K562 (cell line): ENCODE measurements at regions not wholly inside any gene's neighbourhood (a gene's known extent, or its start where the extent isn't known, plus 50 kb on each side); places are given as distances from the start of the nearest gene placed in this dataset.

Experiments used
- ATAC-seq: fragments of 200-7000 bp; cut with Tn5 transposase; 3 replicates; pipeline ENCODE4 v1.9.1; 2020; ENCODE audit warnings: moderate library complexity
- BruUV-seq: library from RNA; stranded (reverse); fragments of 400-500 nt; replicated peaks from 2 replicates; lab custom pipeline; 2021; lab: Mats Ljungman, UMichigan
- CTCF ChIA-PET: fragments of 300-600 bp; formaldehyde crosslinking; extraction: SDS; loops from one replicate; lab custom pipeline; 2021; ENCODE audit warnings: low intra/inter-chr PET ratio; lab: Yijun Ruan, JAX
- POLR2A ChIA-PET: fragments of 300-600, 350-650 bp; sonication (Branson Sonifier 250); formaldehyde crosslinking; extraction: SDS; loops from one replicate; lab custom pipeline; 2021; ENCODE audit warnings: antibody characterized with exemption, inconsistent platforms; lab: Yijun Ruan, JAX
- DNase-seq, 4 experiments: peaks; one replicate each; pipeline versions ENCODE4 v3.0.0 to v3.0.0-alpha.2; 2011 to 2018; ENCODE audit warnings: low spot score in 3 of 4, mixed read lengths in 3 of 4; ENCODE audit errors: extremely low read depth in 1 of 4
- FAIRE-seq: peaks from 2 replicates; lab custom pipeline; 2011; peaks lifted over from hg19 to GRCh38; lab: Jason Lieb, UNC
- H2AFZ ChIP-seq: 2 replicates; pipeline ENCODE4 v1.6.0; 2011; ENCODE audit warnings: low read depth, low read length, control low read depth, inconsistent platforms
- H3K27ac ChIP-seq: fragments of 200-600 bp; 3 replicates; pipeline ENCODE4 v1.8.0; 2011; ENCODE audit warnings: low read depth, mild to moderate bottlenecking, control low read depth, inconsistent platforms, low read length, moderate library complexity, mixed read lengths; ENCODE audit errors: extremely low read depth
- H3K27me3 ChIP-seq, 2 experiments: fragments of 300-600 bp in 1 of 2; 2 replicates in 1 of 2; 3 replicates in 1 of 2; pipeline versions ENCODE4 v1.6.0 to v1.8.0; 2011; ENCODE audit warnings: inconsistent platforms in 2 of 2, low read length in 2 of 2, mild to moderate bottlenecking in 1 of 2, mixed read lengths in 1 of 2, moderate library complexity in 1 of 2; ENCODE audit not compliant: control insufficient read depth in 2 of 2, insufficient read depth in 2 of 2
- H3K36me3 ChIP-seq: fragments of 300-600 bp; 3 replicates; pipeline ENCODE4 v1.8.0; 2011; ENCODE audit warnings: mild to moderate bottlenecking, low read length, inconsistent platforms; ENCODE audit not compliant: control insufficient read depth, insufficient read depth
- H3K4me1 ChIP-seq, 2 experiments: fragments of 200-600 bp in 1 of 2; replicated peaks in 1 of 2; 2 replicates in 1 of 2; 3 replicates in 1 of 2; pipeline versions ENCODE4 v1.5.1 to v1.8.0; 2011; ENCODE audit warnings: inconsistent platforms in 2 of 2, low read length in 2 of 2, mild to moderate bottlenecking in 1 of 2, mixed read lengths in 1 of 2, moderate library complexity in 1 of 2; ENCODE audit not compliant: control insufficient read depth in 2 of 2, insufficient read depth in 2 of 2
- H3K4me2 ChIP-seq: 2 replicates; pipeline ENCODE4 v1.6.1; 2011; ENCODE audit warnings: low read length, control low read depth, inconsistent platforms, mixed read lengths; ENCODE audit not compliant: insufficient read depth
- H3K4me3 ChIP-seq: fragments of 200-600 bp; sonication (generic), shearing (Covaris generic); 2 replicates; pipeline ENCODE4 v1.5.1; 2016; ENCODE audit warnings: control low read depth, inconsistent platforms
- H3K79me2 ChIP-seq: fragments of 200-600 bp; 3 replicates; pipeline ENCODE4 v1.8.0; 2011; ENCODE audit warnings: low read length, inconsistent platforms; ENCODE audit not compliant: control insufficient read depth, insufficient read depth
- H3K9ac ChIP-seq, 2 experiments: 2 replicates each; pipeline versions ENCODE4 v1.6.0 to v1.6.1; 2011; ENCODE audit warnings: low read depth in 2 of 2, low read length in 2 of 2, control low read depth in 1 of 2, inconsistent platforms in 1 of 2, mild to moderate bottlenecking in 1 of 2, mixed read lengths in 1 of 2; ENCODE audit not compliant: insufficient read depth in 1 of 2
- H3K9me1 ChIP-seq: one replicate; pipeline ENCODE4 v1.6.0; 2011; ENCODE audit warnings: inconsistent platforms, mild to moderate bottlenecking, low read length, moderate library complexity; ENCODE audit not compliant: control insufficient read depth, insufficient read depth
- H3K9me3 ChIP-seq: replicated peaks from 2 replicates; pipeline ENCODE4 v1.5.1; 2011; ENCODE audit warnings: low read depth, low read length, inconsistent platforms; ENCODE audit not compliant: control insufficient read depth, insufficient read depth
- H4K20me1 ChIP-seq: replicated peaks from 2 replicates; pipeline ENCODE4 v1.6.1; 2011; ENCODE audit warnings: low read length, inconsistent platforms, mixed read lengths; ENCODE audit not compliant: control insufficient read depth, insufficient read depth
- ATF3 ChIP-seq, 2 experiments: fragments of 450-650 bp in 1 of 2; sonication (generic) in 1 of 2; formaldehyde crosslinking in 1 of 2; IDR thresholded peaks in 1 of 2; conservative IDR thresholded peaks in 1 of 2; 2 replicates each; pipeline versions ENCODE4 v1.6.1 to v1.8.1; 2016 to 2023; ENCODE audit warnings: mild to moderate bottlenecking in 2 of 2, moderate library complexity in 2 of 2, inconsistent platforms in 1 of 2, missing genetic modification reagents in 1 of 2
- C11orf30 ChIP-seq: fragments of 450-650 bp; IDR thresholded peaks from 2 replicates; pipeline ENCODE4 v1.6.1; 2016; ENCODE audit warnings: low read depth, mild to moderate bottlenecking
- HMGXB4 ChIP-seq: sonication (generic); formaldehyde crosslinking; IDR thresholded peaks from 2 replicates; pipeline ENCODE4 v1.8.1; 2023; ENCODE audit warnings: mild to moderate bottlenecking, missing genetic modification reagents
- KHSRP ChIP-seq: fragments of 450-650 bp; IDR thresholded peaks from 2 replicates; pipeline ENCODE4 v1.6.1; 2017
- MAFF ChIP-seq: IDR thresholded peaks from 2 replicates; pipeline ENCODE4 v1.6.1; 2012; ENCODE audit warnings: low read length, improper control_type of control experiment
- MYNN ChIP-seq, 2 experiments: sonication (generic); formaldehyde crosslinking in 1 of 2; IDR thresholded peaks; 2 replicates each; pipeline versions ENCODE4 v1.5.0 to v1.6.1; 2016 to 2020; ENCODE audit warnings: antibody characterized with exemption in 1 of 2, missing genetic modification reagents in 1 of 2
- NFXL1 ChIP-seq: fragments of 450-650 bp; formaldehyde crosslinking; IDR thresholded peaks from 2 replicates; pipeline ENCODE4 v1.4.0; 2021; ENCODE audit warnings: mild to moderate bottlenecking
- PRPF4 ChIP-seq: fragments of 200-400 bp; formaldehyde crosslinking; IDR thresholded peaks from one replicate; pipeline ENCODE4 v1.6.1; 2017; ENCODE audit warnings: low read length, low read depth, mild to moderate bottlenecking; ENCODE audit not compliant: insufficient read depth, poor library complexity, severe bottlenecking
- PTTG1 ChIP-seq: fragments of 450-650 bp; IDR thresholded peaks from 2 replicates; pipeline ENCODE4 v1.6.1; 2016; ENCODE audit warnings: low read depth, mild to moderate bottlenecking, missing genetic modification characterization, missing compliant biosample characterization
- RBM15 ChIP-seq: fragments of 200-400 bp; formaldehyde crosslinking; IDR thresholded peaks from 2 replicates; pipeline ENCODE4 v1.6.1; 2018; ENCODE audit warnings: mild to moderate bottlenecking, low read length, moderate library complexity; ENCODE audit not compliant: insufficient read depth
- RBM39 ChIP-seq: fragments of 200-400 bp; formaldehyde crosslinking; optimal IDR thresholded peaks from 2 replicates; pipeline ENCODE3; 2018; ENCODE audit warnings: low read depth, low read length
- SIN3B ChIP-seq: fragments of 450-650 bp; IDR thresholded peaks from 2 replicates; pipeline ENCODE4 v1.6.1; 2017; ENCODE audit warnings: low read depth, mild to moderate bottlenecking, moderate library complexity
- SMARCA5 ChIP-seq: fragments of 450-650 bp; IDR thresholded peaks from 2 replicates; pipeline ENCODE4 v1.6.1; 2016
- ZNF586 ChIP-seq: fragments of 450-650 bp; formaldehyde crosslinking; conservative IDR thresholded peaks from 2 replicates; pipeline ENCODE4 v1.4.0; 2020; ENCODE audit warnings: mild to moderate bottlenecking, moderate library complexity
- ZNF609 ChIP-seq: sonication (generic); formaldehyde crosslinking; IDR thresholded peaks from 2 replicates; pipeline ENCODE4 v1.8.1; 2023; ENCODE audit warnings: missing genetic modification reagents, mild to moderate bottlenecking, borderline replicate concordance
- WGBS: fragments of 100-300 bp; shearing (Covaris generic); methylation state at CpG from one replicate; pipeline ENCODE4 v1.1.6; 2016; ENCODE audit warnings: low coverage, mixed read lengths; ENCODE audit not compliant: insufficient coverage; ENCODE audit errors: missing lambda C conversion rate; 5-methylcytosine and 5-hydroxymethylcytosine counted together
- in situ Hi-C: fragments of 300-500 bp; cut with MboI; formaldehyde crosslinking; loops from 4 replicates; pipeline ENCODE4 v1.15.0; 2018; ENCODE audit warnings: inconsistent platforms, mixed read lengths
- intact Hi-C: fragments of 100-400 bp; cut with micrococcal nuclease; formaldehyde crosslinking; loops from 2 replicates; pipeline ENCODE4 v1.14.2; 2022
- TF ChIP-seq, protein P1 (sequence below): sonication (generic); formaldehyde crosslinking; IDR thresholded peaks from 2 replicates; pipeline ENCODE4 v1.5.0; 2020; ENCODE audit warnings: missing genetic modification reagents

DNA sequence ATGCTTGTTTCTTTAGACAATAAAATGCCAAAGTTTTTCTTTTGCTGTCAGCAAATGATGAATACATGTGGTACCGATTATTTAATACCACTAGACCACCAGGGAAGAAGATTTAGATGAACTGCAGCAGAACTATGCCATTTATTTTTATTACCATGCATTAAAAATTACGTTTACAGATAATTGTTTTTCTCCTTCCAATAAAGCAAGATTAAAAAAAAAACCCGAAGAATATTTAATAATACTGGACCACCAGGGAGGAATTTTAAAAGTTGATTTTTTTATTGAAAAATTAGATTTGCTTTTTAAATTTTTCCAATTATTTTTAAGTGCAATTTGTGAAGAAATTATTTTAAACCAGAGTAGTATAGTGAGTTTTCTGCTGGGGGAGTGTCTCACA, 170.3 kb upstream of the HNRNPA3 start:
- WGBS, result 0% methylated on average over 3 of the region's 3 CpGs
- in situ Hi-C loops, result no loop called here
- CTCF ChIA-PET, result no interaction called here
- TF ChIP-seq MYNN (IDR thresholded peaks at IDR 0.05) (no peak), MYNN (CRISPR knock-in tag; IDR thresholded peaks at IDR 0.05) (no peak), SMARCA5 (no peak), PTTG1 (no peak), SIN3B (no peak), C11orf30 (no peak), RBM15 (no peak), ZNF586 (CRISPR knock-in tag) (no peak), ZNF609 (CRISPR knock-in tag) (no peak), MAFF (no peak), ATF3 (IDR thresholded peaks at IDR 0.05) (no peak), ATF3 (CRISPR knock-in tag; conservative IDR thresholded peaks at IDR 0.05) (no peak), RBM39 (no peak), KHSRP (no peak), HMGXB4 (CRISPR knock-in tag) (no peak), PRPF4 (no peak), NFXL1 (CRISPR knock-in tag) (no peak)
- TF ChIP-seq, protein P1, sequence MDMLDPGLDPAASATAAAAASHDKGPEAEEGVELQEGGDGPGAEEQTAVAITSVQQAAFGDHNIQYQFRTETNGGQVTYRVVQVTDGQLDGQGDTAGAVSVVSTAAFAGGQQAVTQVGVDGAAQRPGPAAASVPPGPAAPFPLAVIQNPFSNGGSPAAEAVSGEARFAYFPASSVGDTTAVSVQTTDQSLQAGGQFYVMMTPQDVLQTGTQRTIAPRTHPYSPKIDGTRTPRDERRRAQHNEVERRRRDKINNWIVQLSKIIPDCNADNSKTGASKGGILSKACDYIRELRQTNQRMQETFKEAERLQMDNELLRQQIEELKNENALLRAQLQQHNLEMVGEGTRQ (CRISPR knock-in tag), result no peak

More for the DNA sequence above, 170.3 kb upstream of the HNRNPA3 start:
- no TSS peak for BruUV-seq
- POLR2A ChIA-PET, result interaction anchor here (1.0 kb wide), 1 partner anchor 36 kb away, joined by 3 read pairs; no protein-coding TSS in a partner anchor
- no peaks in the 10 kb centered on the region for H3K9me1 ChIP-seq
- no peaks in the 10 kb centered on the region for H3K36me3 ChIP-seq
- H3K9me3 ChIP-seq, result no peaks in the 10 kb centered on the region
- no peaks in the 10 kb centered on the region for H4K20me1 ChIP-seq
- no peak overlapping the region for H3K9ac ChIP-seq
- no peaks in the 10 kb centered on the region for H3K4me1 ChIP-seq
- no peak overlapping the region for H2AFZ ChIP-seq
- H3K27ac ChIP-seq, result no peak overlapping the region
- H3K4me3 ChIP-seq, result no peak overlapping the region
- no peaks in the 10 kb centered on the region for H3K79me2 ChIP-seq
- FAIRE-seq (no peak), DNase-seq (no peak), ATAC-seq (no peak)
- peaks cover 15 to 16% of the 10 kb centered on the region in 2 experiments for H3K27me3 ChIP-seq
- intact Hi-C loops, result no loop called here
- no peak overlapping the region for H3K4me2 ChIP-seq
